ENCODE measurements at regions not wholly inside any gene's neighbourhood (a gene's known extent, or its start where the extent isn't known, plus 50 kb on each side); places are given as distances from the start of the nearest gene placed in this dataset.

DNA sequence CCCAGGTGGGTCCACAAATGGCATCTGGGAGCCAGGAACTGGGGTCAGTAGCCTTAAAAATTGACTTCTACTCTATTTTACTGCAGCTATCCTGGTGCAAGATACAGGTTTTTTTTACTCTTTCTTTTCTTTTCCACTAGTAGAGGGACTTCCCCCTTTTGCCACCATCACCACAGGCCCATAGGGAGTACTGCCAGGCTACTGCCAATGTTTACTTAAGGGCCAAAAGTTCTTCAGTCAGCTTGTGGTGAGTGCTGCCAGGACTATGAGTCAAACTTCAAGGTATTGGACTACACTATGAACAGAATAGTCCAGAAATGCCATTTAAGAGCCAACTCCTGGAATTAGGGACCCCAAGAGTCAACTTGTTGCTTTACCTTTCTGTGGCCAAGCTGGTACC is 94.7 kb downstream of the EDA2R start:
- no peaks in the 10 kb centered on the region for H3K27me3 Mint-ChIP-seq
- H3K36me3 Mint-ChIP-seq: no peaks in the 10 kb centered on the region
- H3K4me1 Mint-ChIP-seq: no peaks in the 10 kb centered on the region
- no peak overlapping the region for H3K27ac Mint-ChIP-seq
- no peak overlapping the region for H3K4me3 Mint-ChIP-seq
- ATAC-seq (replicated peaks): peak; percentile 58 to 84
- peaks cover 1 to 3% of the 10 kb centered on the region in 2 donors for H3K9me3 Mint-ChIP-seq
- DNase-seq: peak; percentile 4

DNA sequence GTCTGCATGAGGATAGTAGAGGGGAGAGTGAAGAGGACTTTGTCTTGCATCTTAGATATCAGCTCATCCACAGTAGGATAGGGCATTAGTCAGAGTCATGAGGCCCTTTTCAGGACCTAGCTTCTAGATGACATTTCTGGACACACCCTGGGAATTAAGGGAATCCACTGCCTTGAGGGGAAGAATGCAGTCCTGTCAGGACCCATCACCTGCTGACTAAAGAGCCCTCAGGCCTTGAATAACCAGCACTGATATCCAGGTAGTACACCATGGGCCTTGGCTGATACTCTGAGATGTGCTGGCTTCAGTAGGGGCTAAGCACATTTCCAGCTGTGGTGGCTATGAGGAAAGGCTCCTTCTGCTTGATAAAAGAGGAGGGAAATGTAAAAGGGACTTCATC is 134.4 kb downstream of the EDA2R start:
- no peak overlapping the region for H3K27ac Mint-ChIP-seq
- peaks cover 0 to 4% of the 10 kb centered on the region in 2 donors for H3K9me3 Mint-ChIP-seq
- no peaks in the 10 kb centered on the region for H3K27me3 Mint-ChIP-seq
- H3K4me1 Mint-ChIP-seq: no peaks in the 10 kb centered on the region
- ATAC-seq (replicated peaks): no peak
- no peaks in the 10 kb centered on the region for H3K36me3 Mint-ChIP-seq
- H3K4me3 Mint-ChIP-seq: no peak overlapping the region
- DNase-seq: no peak

DNA sequence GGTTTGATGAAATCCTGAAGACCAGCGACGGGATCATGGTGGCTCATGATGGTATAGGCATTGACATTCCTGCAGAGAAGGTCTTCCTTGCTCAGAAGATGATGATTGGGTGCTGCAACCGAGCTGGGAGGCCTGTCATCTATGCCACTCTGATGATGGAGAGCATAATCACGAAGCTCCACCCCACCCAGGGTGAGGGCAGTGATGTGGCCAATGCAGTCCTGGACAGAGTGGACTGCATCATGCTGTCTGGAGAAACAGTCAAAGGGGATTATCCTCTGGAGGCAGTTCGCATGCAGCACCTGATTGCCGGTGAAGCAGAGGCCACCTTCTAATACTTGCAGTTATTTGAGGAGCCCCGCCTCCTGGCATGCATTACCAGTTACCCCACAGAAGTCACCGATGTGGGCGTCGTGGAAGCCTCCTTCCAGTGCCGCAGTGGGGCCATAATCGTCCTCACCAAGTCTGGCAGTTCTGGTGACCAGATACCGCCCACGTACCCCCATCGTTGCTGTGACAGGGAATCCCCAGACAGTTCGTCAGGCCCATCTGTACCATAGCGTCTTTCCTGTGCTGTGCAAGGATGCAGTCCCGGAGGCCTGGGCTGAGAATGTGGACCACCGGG is 140.1 kb downstream of the EDA2R start:
- Mint-ChIP-seq H3K27ac (no peak overlapping the region), H3K9me3 (no peaks in the 10 kb centered on the region), H3K27me3 (no peaks in the 10 kb centered on the region), H3K4me3 (no peak overlapping the region), H3K4me1 (no peaks in the 10 kb centered on the region), H3K36me3 (no peaks in the 10 kb centered on the region)
- DNase-seq (no peak), ATAC-seq (replicated peaks) (no peak)

DNA sequence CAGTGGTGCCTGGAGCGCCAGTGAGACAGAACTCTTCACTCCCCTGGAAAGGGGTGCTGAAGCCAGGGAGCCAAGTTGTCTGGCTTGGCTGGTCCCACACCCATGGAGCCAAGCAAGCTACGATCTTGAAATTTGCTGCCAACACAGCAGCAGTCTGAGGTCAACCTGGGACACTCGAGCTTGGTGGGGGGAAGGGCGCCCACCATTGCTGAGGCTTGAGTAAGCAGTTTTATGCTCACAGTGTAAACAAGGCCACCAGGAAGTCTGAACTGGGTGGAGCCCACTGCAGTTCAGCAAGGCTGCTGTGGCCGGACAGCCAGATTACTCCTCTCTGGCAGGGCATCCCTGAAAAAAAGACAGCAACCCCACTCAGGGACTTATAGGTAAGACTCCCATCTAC is 149.5 kb downstream of the EDA2R start:
- Mint-ChIP-seq H3K36me3 (peaks cover 0 to 3% of the 10 kb centered on the region in 2 donors), H3K4me1 (no peaks in the 10 kb centered on the region), H3K9me3 (no peaks in the 10 kb centered on the region), H3K4me3 (no peak overlapping the region), H3K27ac (no peak overlapping the region), H3K27me3 (peaks cover 0 to 15% of the 10 kb centered on the region in 2 donors)
- no peak for DNase-seq
- no peak for ATAC-seq (replicated peaks)
